Nucleus accumbens (tissue), 56 donors: ENCODE measurements at regions not wholly inside any gene's neighbourhood (a gene's known extent, or its start where the extent isn't known, plus 50 kb on each side); places are given as distances from the start of the nearest gene placed in this dataset.

Experiments used
- DNase-seq, 56 donors: peaks; one replicate each; lab custom pipeline; 2025; lab: John Stamatoyannopoulos, UW

DNA sequence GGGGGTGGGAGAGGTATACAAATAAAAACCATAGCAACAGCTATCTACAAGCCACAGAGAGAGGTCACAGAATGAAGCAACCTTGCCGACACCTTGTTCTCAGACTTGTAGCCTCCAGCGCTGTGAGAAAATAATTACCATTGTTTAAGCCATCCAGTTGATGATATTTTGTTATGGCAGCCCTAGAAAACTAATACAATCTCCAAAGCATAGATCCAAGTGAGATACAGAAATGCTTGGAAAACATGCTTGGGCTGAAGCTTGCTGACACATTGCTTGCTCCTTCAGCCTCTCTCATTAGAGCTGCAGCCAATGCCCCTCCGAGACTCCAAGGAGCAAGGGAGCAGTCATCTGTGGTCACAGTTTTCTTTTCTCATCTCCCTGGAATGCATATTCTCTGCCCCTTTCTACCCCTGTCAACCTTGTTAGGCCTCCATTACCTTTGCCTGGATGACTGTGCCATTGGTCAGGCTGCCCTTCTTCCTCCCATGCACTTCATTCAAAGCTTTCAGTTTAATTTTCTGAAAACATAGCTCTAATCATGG is 401.4 kb upstream of the KLF4 start:
- no peak for DNase-seq

DNA sequence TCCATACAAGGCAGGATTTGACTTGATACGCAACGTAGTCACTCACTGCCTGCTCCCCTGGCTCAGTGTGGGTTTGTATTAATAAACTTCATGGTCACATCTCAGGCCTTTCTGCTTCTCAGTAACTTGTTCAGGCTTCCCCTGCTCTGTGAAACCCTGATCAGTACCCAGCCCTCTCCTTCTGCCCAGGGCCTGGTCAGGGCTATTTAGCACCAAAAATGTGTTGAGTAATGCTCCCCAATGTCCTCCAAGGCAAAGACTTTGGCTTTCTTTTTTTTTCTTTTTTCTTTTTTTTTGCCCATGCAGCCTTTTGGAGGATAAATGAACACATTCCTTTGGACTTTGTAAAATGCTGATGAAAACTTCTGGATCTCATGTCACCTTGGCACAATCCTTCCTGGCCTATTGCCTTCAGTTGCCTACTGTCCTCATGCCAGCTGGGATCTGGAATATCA is 399.2 kb upstream of the KLF4 start:
- DNase-seq: no peak

DNA sequence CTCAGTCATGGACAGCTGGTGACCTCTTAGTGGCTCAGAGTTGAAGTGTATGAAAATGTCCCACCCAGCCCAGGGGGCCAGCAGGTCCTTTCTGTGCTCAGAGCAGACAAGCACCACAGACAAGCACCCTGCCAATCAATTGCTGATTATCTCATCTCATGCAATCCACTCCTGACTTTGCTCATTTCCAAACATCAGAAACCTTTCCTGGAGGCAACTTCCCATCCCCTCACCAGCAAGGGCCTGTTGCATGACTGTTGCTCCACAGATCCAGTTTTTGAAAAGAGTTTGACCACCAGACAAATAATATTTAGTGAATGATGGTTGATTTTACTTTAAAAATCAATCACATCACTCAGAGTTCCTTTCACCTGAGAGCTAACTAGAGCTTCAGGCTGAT is 397.3 kb upstream of the KLF4 start:
- DNase-seq: no peak

DNA sequence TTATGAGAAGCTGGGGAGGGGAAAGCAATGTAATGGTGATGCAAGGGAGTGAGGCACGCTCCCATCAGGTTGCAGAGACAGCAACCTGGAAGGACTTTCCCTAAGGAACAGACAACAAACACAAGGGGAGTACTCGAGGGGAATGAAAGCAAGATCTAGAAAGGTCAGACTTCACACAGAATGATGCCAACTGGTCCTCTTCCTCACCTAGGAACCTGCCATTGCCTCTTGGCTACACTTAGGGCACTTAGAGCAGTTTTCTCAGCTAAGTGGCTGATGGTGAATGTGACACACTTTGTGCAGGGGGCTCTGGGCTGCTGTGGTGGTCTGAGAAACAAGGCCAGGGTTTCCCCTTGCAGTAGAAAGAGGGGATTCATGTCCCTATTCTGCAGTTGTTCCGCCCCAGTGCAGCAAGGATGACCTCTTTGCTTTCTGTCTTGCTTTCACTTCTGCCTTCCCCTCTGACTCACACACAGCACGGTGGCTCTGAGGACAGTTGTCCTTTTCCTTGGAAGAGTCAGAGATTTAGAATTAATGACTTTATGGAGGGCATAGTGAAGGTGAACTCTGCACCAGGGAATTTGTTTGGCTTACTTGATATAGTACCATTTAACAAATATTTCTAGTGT is 394.0 kb upstream of the KLF4 start:
- DNase-seq: no peak

DNA sequence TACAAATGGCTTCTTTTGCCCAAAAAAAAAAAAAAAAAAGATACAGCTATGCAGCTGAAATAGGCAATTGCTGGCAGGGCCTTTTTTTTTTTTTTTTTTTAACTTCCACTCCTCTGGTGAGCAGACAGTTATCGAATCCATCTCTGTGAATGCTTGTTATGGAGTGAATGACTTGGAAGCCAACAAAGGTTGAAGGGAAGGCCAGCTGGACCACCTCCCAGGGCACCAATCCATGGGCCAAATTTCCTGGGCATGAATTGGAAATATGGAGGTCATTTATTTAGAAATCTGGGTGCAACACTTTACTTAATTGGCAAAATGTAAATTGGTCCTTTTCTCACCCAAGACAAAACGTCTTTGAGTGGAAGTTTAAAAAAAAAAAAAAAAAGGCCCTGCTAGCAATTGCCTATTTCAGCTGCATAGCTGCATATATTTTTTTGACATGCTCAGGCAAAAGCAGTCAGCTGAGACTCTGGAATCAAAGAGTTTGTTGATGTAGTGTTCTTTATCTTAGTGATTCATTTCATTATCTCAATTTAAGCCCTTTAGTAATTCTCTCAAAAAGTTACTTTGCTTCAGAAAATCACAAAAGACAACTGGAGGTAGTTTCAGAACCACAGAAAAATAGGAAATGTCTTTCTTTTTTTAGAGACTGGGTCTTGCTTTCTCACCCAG is 392.2 kb upstream of the KLF4 start:
- peak in 28 of 56 donors; percentile 1 to 59 (median 8) for DNase-seq

DNA sequence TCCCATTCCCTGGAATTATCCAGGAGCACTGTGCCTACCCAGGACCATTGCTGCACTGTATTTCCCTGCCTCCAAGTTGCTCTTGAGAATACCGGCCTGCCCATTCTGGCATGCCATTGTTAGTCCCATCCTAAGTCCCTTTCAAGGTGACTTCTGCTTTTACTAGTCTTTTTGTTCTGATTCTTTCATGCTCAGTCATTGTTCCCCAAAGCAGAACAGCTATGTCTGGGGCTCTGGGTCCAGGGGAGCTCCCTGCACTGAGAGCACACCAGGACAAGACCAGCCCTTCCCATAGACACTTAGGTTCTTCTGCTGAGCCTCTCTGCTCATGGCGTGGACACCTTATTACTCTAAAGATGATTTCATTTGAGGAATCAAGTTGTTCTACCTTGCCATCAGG is 388.9 kb upstream of the KLF4 start:
- DNase-seq: no peak

DNA sequence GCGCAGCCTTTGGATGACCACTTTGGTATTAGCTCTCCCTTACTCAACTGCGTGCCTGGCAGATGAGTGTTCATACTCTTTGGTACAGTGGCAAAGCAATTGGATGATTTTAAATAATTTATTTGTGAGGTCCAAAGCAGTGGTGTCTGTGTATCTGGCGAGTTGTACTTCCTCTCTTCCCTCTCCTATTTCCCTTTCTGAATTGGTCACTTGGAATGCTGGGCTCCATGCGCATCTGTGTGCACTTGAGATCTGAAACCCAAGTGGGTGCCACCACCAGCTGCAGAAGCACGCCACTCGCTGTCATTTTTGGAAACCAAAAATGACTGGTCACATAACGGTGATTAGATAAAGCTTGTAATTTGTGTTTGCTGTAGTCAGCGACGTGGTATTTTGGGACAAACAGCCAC is 386.0 kb upstream of the KLF4 start:
- no peak for DNase-seq

DNA sequence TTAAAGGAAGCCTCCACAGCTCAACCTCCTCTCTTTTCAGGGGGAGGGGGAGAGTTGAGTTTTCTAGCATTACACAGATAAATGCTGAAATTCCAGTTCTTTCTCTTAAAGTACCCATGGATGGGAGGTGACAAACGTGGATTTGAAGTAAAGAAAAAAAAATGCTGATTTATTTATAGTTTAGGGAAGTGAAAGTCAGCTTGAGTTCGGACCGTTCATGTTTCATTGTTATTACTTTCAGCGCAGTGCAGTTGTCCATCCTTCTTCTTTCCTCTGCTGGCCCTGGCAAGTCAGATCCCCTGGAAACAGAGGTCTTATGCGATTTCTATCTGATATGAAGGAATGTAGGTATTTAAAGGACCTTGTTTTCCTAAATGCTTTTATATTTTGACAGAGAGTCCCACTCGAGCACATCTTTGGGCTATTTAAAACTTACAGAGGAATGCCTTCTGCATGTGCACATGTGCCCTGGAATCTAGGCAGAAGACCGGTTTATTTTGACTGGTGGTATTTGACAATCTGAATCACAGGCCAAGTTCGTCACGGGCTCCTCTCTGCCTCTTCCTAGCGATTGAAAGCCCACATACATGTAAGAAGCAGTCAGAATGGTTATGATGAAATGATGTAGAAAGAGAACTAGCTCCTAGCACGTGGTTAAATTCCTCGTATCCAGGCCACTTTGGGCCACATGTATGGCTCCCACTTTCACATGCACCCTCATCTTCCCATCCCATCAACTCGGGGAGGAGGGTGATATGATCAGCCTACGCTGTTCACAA is 385.2 kb upstream of the KLF4 start:
- no peak for DNase-seq

DNA sequence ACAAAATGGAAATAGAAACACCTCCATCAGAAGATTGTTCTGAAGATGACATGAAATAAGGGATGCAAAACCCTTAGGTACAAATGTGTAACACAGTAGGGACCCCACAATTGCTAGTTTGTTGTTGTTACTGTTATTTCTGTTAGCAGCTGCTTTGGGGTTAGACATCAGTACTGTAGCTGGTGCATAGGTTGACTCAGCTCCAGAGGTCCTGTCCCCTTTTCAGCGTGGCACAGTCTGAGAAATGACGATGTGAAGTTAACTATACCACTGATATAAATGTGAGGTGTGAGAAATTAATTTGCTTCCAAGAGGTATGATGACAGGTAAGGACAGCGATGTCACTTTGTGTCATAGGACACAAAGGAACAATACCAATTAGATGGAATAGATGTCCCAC is 384.6 kb upstream of the KLF4 start:
- DNase-seq: no peak

DNA sequence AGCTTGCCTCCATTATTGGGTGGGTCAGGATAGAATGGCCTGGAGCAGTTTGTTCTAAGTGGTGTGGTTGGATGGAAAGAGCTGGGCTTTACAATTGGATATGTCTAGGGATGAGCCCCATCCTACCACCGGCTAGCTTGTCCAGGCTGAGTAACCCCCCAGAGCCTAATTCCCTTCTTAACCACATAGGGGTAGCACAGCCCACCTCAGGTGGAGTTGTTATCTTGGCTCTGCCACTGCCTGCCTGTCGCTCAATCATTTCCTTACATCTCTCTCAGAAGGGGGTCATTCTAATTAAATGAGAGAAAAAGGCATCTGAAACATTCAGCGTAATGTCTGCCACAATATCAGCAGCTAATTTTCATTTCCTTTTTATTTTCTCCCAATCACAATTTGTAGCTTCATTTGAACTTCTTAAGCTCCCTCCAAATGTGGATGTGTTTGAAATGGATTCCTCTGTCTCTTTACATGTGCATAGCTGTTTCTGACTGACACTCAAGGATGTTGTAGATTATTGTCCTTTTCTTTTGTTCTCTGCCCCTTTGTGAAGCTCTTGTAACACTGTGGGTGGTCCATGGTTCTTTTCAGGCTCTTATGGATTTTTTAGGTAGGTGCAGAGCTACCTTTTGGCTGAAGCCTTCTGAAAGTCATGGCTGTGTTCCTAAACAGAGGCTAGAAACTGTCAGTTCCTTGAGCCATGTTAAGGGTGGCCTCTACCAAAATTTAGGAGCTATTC is 383.1 kb upstream of the KLF4 start:
- no peak for DNase-seq

DNA sequence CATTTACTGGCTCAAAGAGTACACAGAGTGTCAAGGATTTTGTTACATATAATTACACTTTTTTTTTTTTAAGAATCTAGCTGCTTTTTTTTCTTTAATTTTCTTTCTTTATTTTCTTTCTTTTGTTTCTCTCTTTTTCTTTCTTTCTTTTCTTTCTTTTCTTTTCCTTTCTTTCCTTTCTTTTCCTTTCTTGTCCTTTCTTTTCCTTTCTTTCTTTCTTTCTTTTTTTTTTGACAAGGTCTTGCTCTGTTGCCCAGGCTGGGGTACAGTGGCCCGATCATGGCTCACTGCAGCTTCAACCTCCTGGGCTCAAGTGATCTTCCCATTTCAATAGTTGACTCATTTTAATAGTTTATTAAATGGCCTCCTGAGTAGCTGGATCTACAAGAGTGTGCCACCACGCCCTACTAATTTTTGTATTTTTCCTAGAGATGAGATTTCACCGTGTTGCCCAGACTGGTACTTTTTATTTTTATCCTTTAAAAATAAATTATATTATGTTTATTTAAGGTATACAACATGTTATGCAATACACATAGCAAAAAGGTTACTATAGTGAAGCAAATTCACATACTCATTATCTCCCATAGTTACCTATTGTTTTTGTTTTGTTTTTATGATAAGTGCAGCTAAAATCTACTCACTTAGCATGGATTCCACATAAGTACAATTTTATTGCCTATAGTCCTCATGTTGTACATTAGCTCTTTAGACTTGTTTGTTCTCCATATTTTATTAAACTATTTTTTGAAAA is 381.5 kb upstream of the KLF4 start:
- DNase-seq: no peak

DNA sequence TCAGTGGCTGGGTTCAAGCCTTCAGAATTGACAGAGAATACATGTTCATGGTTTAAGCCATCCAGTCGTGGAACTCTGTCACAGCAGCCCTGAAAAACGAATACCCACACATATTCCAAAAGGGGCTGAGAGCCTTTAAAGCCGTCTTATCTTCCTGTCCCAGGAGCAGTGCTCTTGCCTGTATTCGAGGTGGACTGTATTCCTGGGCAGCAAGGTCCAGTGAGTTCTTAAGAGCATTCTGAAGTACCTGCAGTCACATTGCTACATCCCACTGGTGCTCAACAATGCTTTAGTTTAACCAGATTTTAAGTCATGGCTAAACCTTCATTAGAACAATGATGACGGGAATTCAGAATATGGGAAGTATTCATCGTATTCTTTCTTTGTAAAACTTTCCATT is 380.7 kb upstream of the KLF4 start:
- no peak for DNase-seq

DNA sequence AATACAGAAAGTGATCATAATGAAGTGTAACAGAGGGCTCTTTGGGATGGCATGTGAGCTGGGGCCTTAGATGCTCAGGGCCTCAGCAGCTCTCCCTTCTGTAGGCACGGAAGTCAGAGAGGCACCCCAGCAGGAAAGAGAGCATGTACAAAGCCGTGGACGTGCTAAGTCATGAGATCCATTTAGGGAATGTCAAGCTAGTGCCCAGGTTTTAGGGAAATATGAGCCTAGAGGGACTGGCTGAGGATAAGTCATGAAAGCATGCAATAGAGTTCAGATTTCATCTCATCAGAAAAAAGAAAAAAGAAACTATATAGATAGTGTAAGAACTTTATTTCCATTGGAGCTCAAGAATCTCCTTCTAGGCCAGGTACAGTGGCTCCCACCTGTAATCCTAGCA is 379.5 kb upstream of the KLF4 start:
- no peak for DNase-seq

DNA sequence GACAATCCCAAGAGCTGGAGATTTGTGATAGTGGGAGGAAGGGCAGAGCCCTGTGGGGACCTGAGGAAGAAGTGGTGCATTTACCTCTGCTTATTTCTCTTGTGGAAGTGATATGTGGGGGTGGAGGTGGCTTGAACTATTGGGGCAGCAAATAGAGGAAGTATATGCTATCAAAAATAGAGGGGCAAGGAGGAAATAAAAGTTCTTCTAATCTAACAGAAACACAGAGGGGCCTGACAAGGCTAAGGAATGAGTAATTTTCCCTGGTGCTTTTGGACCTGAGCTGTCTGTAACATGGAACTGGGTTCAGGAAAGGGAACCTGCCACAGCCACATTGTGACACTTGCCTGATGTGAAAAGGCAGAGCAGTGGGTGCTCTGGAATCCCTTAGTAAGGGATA is 378.6 kb upstream of the KLF4 start:
- no peak for DNase-seq

DNA sequence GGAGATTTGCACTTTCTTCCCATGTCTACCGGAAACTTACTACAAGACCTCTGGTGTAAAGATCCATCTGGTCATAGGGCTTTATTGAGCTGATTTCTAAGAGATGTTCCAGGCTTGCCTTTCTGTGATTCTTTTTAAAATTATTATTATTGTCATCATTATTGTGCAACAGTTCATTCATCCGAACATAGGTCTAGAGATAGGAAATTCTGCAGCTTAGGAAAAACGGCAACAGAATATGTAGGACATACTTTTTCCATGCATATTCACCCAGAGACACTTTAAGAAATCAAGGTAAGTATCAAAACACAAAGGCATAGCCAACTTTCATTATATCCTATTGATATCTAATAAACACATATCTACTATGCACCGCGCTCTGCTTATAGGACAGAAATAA is 378.2 kb upstream of the KLF4 start:
- no peak for DNase-seq

DNA sequence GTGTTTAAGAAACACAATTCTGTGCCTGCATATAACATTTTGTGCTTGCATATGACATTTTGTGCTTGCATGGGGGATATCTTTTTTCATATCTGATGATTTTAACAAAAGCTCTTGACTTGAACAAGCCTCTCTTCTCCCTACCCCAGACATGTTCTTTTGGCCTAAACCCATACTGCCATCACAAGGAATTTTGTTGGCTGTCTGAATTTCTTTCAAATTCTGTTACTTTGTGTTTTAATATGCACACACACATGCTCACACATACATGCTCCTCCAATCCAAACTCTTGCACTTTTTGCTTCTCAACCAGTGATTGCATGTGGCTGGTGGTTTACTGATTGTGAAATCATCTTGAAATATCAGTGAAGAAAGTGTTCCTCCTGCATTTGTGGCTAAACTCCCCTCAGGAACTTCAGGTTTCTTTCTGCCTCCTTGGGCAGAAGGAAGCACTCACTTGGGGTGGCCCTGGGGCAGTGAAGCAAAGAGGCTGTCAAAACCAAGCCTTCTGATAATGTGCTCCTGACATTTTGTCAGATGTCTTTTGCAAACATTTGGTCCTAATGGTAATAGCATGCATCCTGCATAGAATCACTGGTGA is 377.2 kb upstream of the KLF4 start:
- no peak for DNase-seq

DNA sequence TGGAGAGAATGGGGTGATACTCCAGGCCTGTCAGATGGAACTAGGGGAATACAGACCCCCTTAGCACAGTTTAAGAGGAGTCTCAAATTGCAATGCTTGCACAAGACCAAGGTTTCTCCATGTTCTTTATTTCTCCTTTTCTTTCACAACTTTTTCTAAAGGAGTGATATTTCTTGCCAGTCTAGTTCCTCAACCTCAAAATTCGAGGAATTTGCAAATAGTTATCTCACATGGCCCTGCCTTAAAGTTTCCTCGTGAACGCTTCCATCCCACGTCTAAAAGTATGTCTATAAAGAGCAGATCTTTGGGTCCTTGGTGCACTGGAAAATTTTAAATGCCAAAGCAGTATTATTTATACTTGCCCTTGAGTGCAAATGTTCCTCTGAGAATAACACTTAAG is 373.8 kb upstream of the KLF4 start:
- DNase-seq: no peak

DNA sequence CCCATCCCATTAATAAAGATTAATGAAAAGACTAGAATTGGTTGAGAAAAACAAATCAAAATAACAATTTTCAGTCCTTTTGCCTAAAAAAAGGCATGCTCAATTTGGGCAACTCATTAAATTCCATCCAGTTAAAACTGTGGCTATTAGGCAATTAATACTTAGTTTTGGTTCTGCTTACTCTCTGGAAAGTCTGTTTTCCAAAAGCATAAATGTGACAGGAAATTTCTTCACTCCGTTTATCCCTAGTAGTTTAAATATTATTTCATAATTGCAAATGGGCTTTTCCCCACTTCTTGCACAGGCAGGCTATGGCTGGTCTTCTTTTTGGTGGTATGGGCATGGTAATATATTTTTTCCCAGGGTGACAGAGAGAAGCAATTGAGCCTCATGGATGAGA is 373.3 kb upstream of the KLF4 start:
- no peak for DNase-seq

DNA sequence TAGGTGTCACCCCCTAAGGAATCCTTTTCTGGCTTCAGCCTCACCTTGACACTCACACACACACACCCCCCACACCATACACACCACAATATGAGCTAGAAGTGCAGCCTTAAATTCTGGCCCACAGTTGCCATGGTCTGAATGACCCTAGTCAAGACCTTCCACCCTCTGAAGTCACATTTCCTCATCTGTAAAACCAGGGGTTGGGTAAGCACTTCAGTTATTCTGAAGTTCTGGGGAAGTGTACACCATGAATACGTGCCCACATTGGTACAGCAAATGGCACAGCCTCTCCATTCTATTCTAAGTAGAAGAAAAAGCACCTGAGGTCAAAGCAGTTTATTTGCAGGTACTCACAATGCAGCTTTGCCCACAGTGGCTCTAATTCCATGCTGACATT is 372.8 kb upstream of the KLF4 start:
- DNase-seq: no peak

DNA sequence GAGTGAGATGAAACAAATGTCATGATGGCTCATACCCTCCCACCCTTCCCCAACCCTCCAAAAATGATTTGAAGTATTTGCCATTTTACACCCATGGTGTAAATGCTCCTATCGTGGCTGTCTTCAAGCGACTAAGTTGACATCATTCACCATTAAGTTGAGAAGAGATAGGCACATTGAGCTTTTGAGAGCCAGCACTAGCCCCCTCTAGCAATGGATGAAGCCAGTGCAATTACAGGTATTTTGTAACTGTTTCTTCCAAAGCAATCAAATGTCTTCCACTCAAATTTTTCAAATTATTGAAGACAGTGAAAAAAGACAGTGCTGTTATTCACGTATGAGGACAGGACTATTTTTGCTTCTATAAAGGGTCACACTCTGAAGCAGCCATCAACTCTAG is 371.5 kb upstream of the KLF4 start:
- DNase-seq: no peak
